H1 (cell line): ENCODE measurements at regions not wholly inside any gene's neighbourhood (a gene's known extent, or its start where the extent isn't known, plus 50 kb on each side); places are given as distances from the start of the nearest gene placed in this dataset.

Source experiments
- CTCF ChIA-PET: fragments of 300-600 bp; sonication (Branson Sonifier 250); formaldehyde crosslinking; loops from one replicate; lab custom pipeline; 2021; ENCODE audit not compliant: partially characterized antibody; lab: Charles Lee
- POLR2A ChIA-PET: fragments of 300-600 bp; sonication (Branson Sonifier 250); formaldehyde crosslinking; loops from one replicate; lab custom pipeline; 2021; ENCODE audit warnings: inconsistent platforms; ENCODE audit not compliant: partially characterized antibody; lab: Charles Lee
- DNase-seq, 2 experiments: peaks; one replicate each; pipeline versions ENCODE4 v3.0.0 to v3.0.0-alpha.2; 2010 to 2022; ENCODE audit warnings: low spot score in 2 of 2, low read depth in 1 of 2, mixed read lengths in 1 of 2
- FAIRE-seq: peaks from 2 replicates; lab custom pipeline; 2011; peaks lifted over from hg19 to GRCh38; lab: Jason Lieb, UNC
- H2AFZ ChIP-seq: 2 replicates; pipeline ENCODE4 v1.8.1; 2012; ENCODE audit warnings: low read length, inconsistent platforms
- H2AK5ac ChIP-seq: 2 replicates; pipeline ENCODE4 v1.6.1; 2013; ENCODE audit warnings: low read depth, low read length
- H2BK120ac ChIP-seq: replicated peaks from 2 replicates; pipeline ENCODE3; 2013; ENCODE audit warnings: low read depth, low read length, inconsistent platforms
- H2BK12ac ChIP-seq: 2 replicates; pipeline ENCODE4 v1.6.1; 2013; ENCODE audit warnings: low read depth, low read length
- H2BK15ac ChIP-seq: 2 replicates; pipeline ENCODE4 v1.6.1; 2013; ENCODE audit warnings: low read length
- H2BK20ac ChIP-seq: 2 replicates; pipeline ENCODE4 v1.6.1; 2013; ENCODE audit warnings: low read length
- H2BK5ac ChIP-seq: 2 replicates; pipeline ENCODE4 v1.6.1; 2013; ENCODE audit warnings: low read depth, low read length
- H3K14ac ChIP-seq: 2 replicates; pipeline ENCODE4 v1.6.1; 2013; ENCODE audit warnings: inconsistent platforms; ENCODE audit not compliant: insufficient read length
- H3K18ac ChIP-seq: 2 replicates; pipeline ENCODE4 v1.6.1; 2013; ENCODE audit warnings: low read length; ENCODE audit errors: extremely low read depth
- H3K23ac ChIP-seq: 2 replicates; pipeline ENCODE4 v1.6.1; 2013; ENCODE audit warnings: inconsistent platforms; ENCODE audit not compliant: insufficient read length
- H3K23me2 ChIP-seq: 2 replicates; pipeline ENCODE4 v1.6.1; 2013; ENCODE audit warnings: low read depth, low read length
- H3K27ac ChIP-seq: 2 replicates; pipeline ENCODE4 v1.6.1; 2011; ENCODE audit warnings: low read depth, low read length, inconsistent platforms
- H3K27me3 ChIP-seq, 4 experiments: replicated peaks in 1 of 4; 1 replicate in 1 of 4; 2 replicates in 3 of 4; pipeline versions ENCODE4 v1.6.1 to v1.8.1; 2011 to 2013; ENCODE audit warnings: low read length in 3 of 4, mild to moderate bottlenecking in 3 of 4, inconsistent platforms in 2 of 4, mixed read lengths in 2 of 4, moderate library complexity in 1 of 4; ENCODE audit not compliant: control insufficient read depth in 3 of 4, insufficient read depth in 3 of 4; ENCODE audit errors: extremely low read depth in 1 of 4
- H3K36me3 ChIP-seq, 4 experiments: 2 replicates each; pipeline versions ENCODE4 v1.6.1 to v1.8.1; 2011 to 2013; ENCODE audit warnings: mild to moderate bottlenecking in 4 of 4, low read length in 3 of 4, moderate library complexity in 2 of 4, control low read depth in 1 of 4, inconsistent platforms in 1 of 4; ENCODE audit not compliant: insufficient read depth in 4 of 4, control insufficient read depth in 2 of 4
- H3K4ac ChIP-seq: replicated peaks from 2 replicates; pipeline ENCODE3; 2013; ENCODE audit warnings: low read length, low read depth, mixed read lengths, inconsistent platforms; ENCODE audit not compliant: insufficient read length
- H3K4me1 ChIP-seq, 4 experiments: replicated peaks in 1 of 4; 1 replicate in 1 of 4; 2 replicates in 3 of 4; pipeline versions ENCODE4 v1.6.1 to v1.8.1; 2011 to 2013; ENCODE audit warnings: low read length in 3 of 4, inconsistent platforms in 2 of 4, mixed read lengths in 1 of 4; ENCODE audit not compliant: insufficient read depth in 4 of 4, control insufficient read depth in 3 of 4
- H3K4me2 ChIP-seq, 2 experiments: 2 replicates each; pipeline versions ENCODE4 v1.6.1 to v1.8.1; 2011 to 2013; ENCODE audit warnings: low read depth in 2 of 2, low read length in 2 of 2, control low read depth in 1 of 2, inconsistent platforms in 1 of 2, mild to moderate bottlenecking in 1 of 2; ENCODE audit not compliant: insufficient read depth in 1 of 2
- H3K4me3 ChIP-seq, 4 experiments: fragments of 200-600, 300-600 bp in 1 of 4; sonication (generic), shearing (Covaris generic), sonication (Bioruptor Twin) in 1 of 4; 2 replicates each; pipeline versions ENCODE4 v1.5.1 to v1.8.1; 2011 to 2016; ENCODE audit warnings: low read length in 4 of 4, low read depth in 3 of 4, control low read depth in 2 of 4, inconsistent platforms in 2 of 4, mild to moderate bottlenecking in 2 of 4, mixed read lengths in 1 of 4, moderate library complexity in 1 of 4; ENCODE audit not compliant: insufficient read depth in 2 of 4; ENCODE audit errors: extremely low read depth in 1 of 4
- H3K56ac ChIP-seq: replicated peaks from 2 replicates; pipeline ENCODE3; 2013; ENCODE audit warnings: low read depth, mild to moderate bottlenecking, mixed read lengths, low read length, inconsistent platforms; ENCODE audit not compliant: insufficient read length
- H3K79me1 ChIP-seq: 2 replicates; pipeline ENCODE4 v1.6.1; 2013; ENCODE audit warnings: low read depth, low read length, control low read depth
- H3K79me2 ChIP-seq, 2 experiments: 2 replicates each; pipeline versions ENCODE4 v1.6.1 to v1.8.1; 2012 to 2013; ENCODE audit warnings: low read length in 2 of 2, mild to moderate bottlenecking in 2 of 2, inconsistent platforms in 1 of 2; ENCODE audit not compliant: insufficient read depth in 2 of 2, control insufficient read depth in 1 of 2
- H3K9ac ChIP-seq, 4 experiments: replicated peaks in 1 of 4; 1 replicate in 1 of 4; 2 replicates in 3 of 4; pipeline versions ENCODE4 v1.6.1 to v1.8.1; 2011 to 2013; ENCODE audit warnings: low read depth in 3 of 4, low read length in 3 of 4, control low read depth in 2 of 4, mild to moderate bottlenecking in 2 of 4, moderate library complexity in 2 of 4, inconsistent platforms in 1 of 4; ENCODE audit errors: extremely low read depth in 1 of 4
- H3K9me3 ChIP-seq, 2 experiments: 2 replicates each; pipeline versions ENCODE4 v1.6.1 to v1.8.1; 2012 to 2013; ENCODE audit warnings: mild to moderate bottlenecking in 2 of 2, moderate library complexity in 2 of 2, control low read depth in 1 of 2, inconsistent platforms in 1 of 2, low read depth in 1 of 2, low read length in 1 of 2, mixed read lengths in 1 of 2; ENCODE audit not compliant: insufficient read depth in 2 of 2
- H4K20me1 ChIP-seq, 2 experiments: replicated peaks in 1 of 2; 2 replicates each; pipeline versions ENCODE3 to v1.8.1; 2011 to 2013; ENCODE audit warnings: inconsistent platforms in 2 of 2, low read length in 2 of 2, mild to moderate bottlenecking in 1 of 2; ENCODE audit not compliant: insufficient read depth in 2 of 2, control insufficient read depth in 1 of 2
- H4K5ac ChIP-seq: 2 replicates; pipeline ENCODE4 v1.6.1; 2013; ENCODE audit warnings: low read length, low read depth, mixed read lengths, inconsistent platforms; ENCODE audit not compliant: insufficient read length
- H4K8ac ChIP-seq: 2 replicates; pipeline ENCODE4 v1.8.0; 2013; ENCODE audit warnings: mild to moderate bottlenecking, moderate library complexity, low read length, inconsistent platforms; ENCODE audit not compliant: insufficient read depth; ENCODE audit errors: extremely low read depth
- H4K91ac ChIP-seq: replicated peaks from 2 replicates; pipeline ENCODE3; 2013; ENCODE audit warnings: low read length, mixed read lengths, inconsistent platforms; ENCODE audit not compliant: insufficient read length
- CBX8 ChIP-seq: fragments of 300-800, 300-1000 bp; sonication (generic); IDR thresholded peaks from 2 replicates; pipeline ENCODE4 v1.7.1; 2016; ENCODE audit warnings: low read depth, low read length, borderline replicate concordance
- POLR2A ChIP-seq, 2 experiments: IDR thresholded peaks; 1 replicate in 1 of 2; 2 replicates in 1 of 2; pipeline ENCODE4 v1.6.1; 2011; ENCODE audit warnings: low read depth in 2 of 2, low read length in 2 of 2, mild to moderate bottlenecking in 2 of 2; ENCODE audit errors: control extremely low read depth in 1 of 2
- RXRA ChIP-seq: IDR thresholded peaks from 2 replicates; pipeline ENCODE4 v1.6.1; 2011; ENCODE audit warnings: low read depth, mild to moderate bottlenecking, low read length, moderate library complexity; ENCODE audit not compliant: insufficient read depth
- ZNF274 ChIP-seq: IDR thresholded peaks from 2 replicates; pipeline ENCODE4 v1.7.0; 2012; ENCODE audit warnings: low read length, borderline replicate concordance; ENCODE audit errors: extremely low read depth
- WGBS, 2 experiments: shearing (Covaris generic) in 1 of 2; methylation state at CpG; one replicate each; pipeline versions ENCODE4 v1.1.6 to v1.1.7; 2013 to 2015; ENCODE audit warnings: low lambda C conversion rate in 2 of 2, mixed read lengths in 2 of 2, inconsistent platforms in 1 of 2, low coverage in 1 of 2, missing lambda C conversion rate in 1 of 2; ENCODE audit not compliant: insufficient replicate concordance in 2 of 2, insufficient coverage in 1 of 2, insufficient read length in 1 of 2; ENCODE audit errors: extremely low coverage in 1 of 2, missing lambda C conversion rate in 1 of 2; 5-methylcytosine and 5-hydroxymethylcytosine counted together

- Histone ChIP-seq H3K4me3 (no peak overlapping the region), H3K79me1 (no peaks in the 10 kb centered on the region), H2BK5ac (no peak overlapping the region), H2BK15ac (no peak overlapping the region), H3K27me3 (no peaks in the 10 kb centered on the region), H3K9ac (no peak overlapping the region), H3K23me2 (no peaks in the 10 kb centered on the region), H3K23ac (no peak overlapping the region), H3K56ac (no peak overlapping the region), H2BK120ac (no peak overlapping the region), H3K18ac (no peak overlapping the region), H3K27ac (no peak overlapping the region), H2AK5ac (no peak overlapping the region), H2AFZ (no peak overlapping the region), H3K36me3 (no peaks in the 10 kb centered on the region), H3K14ac (no peak overlapping the region), H3K4me1 (no peaks in the 10 kb centered on the region), H3K4ac (no peak overlapping the region), H3K4me2 (no peak overlapping the region), H3K79me2 (no peaks in the 10 kb centered on the region), H3K9me3 (no peaks in the 10 kb centered on the region), H2BK20ac (no peak overlapping the region), H4K20me1 (no peaks in the 10 kb centered on the region), H4K5ac (no peak overlapping the region), H2BK12ac (no peak overlapping the region), H4K91ac (no peak overlapping the region), H4K8ac (no peak overlapping the region)
- DNase-seq (no peak), FAIRE-seq (no peak)
- no CpG with 5 or more reads among the region's 2 CpGs for WGBS, 2 experiments
- ChIA-PET CTCF (no interaction called here), POLR2A (no interaction called here)
- TF ChIP-seq RXRA = no peak
- no peak for TF ChIP-seq POLR2A (IDR thresholded peaks at IDR 0.05; ENCODE audit: control extremely low read depth in 1 of 2, low read depth in 2 of 2, low read length in 2 of 2)
- TF ChIP-seq CBX8 = no peak
- no peak for TF ChIP-seq ZNF274
These were observed 130.9 kb upstream of the RPS6KA3 start for GRCh38 chrX:20397587-20397986.
